ACC112 (cell line): ENCODE measurements at regions not wholly inside any gene's neighbourhood (a gene's known extent, or its start where the extent isn't known, plus 50 kb on each side); places are given as distances from the start of the nearest gene placed in this dataset.

Source experiments
- H2AFZ ChIP-seq: fragments of 200-600 bp; sonication (generic); one replicate; pipeline ENCODE4 v1.6.0; 2017; ENCODE audit warnings: antibody characterized with exemption, low read length; ENCODE audit not compliant: unreplicated experiment
- H3K27ac ChIP-seq: fragments of 200-600 bp; sonication (generic); 2 replicates; pipeline ENCODE4 v1.5.1; 2014; ENCODE audit warnings: low read depth, mild to moderate bottlenecking, antibody characterized with exemption, low read length, moderate library complexity
- H3K27me3 ChIP-seq: fragments of 200-600 bp; sonication (generic); 2 replicates; pipeline ENCODE4 v1.6.1; 2014; ENCODE audit warnings: mild to moderate bottlenecking, antibody characterized with exemption, low read length, moderate library complexity, mixed read lengths; ENCODE audit not compliant: insufficient read depth
- H3K36me3 ChIP-seq: fragments of 200-600 bp; sonication (generic); 2 replicates; pipeline ENCODE4 v1.6.1; 2016; ENCODE audit warnings: mild to moderate bottlenecking, antibody characterized with exemption, low read length, moderate library complexity, mixed read lengths; ENCODE audit not compliant: insufficient read depth
- H3K4me1 ChIP-seq: fragments of 200-600 bp; sonication (generic); one replicate; pipeline ENCODE4 v1.6.1; 2016; ENCODE audit warnings: low read length, mixed read lengths; ENCODE audit not compliant: insufficient read depth, unreplicated experiment, control insufficient read depth
- H3K4me3 ChIP-seq: fragments of 200-600 bp; sonication (generic); 2 replicates; pipeline ENCODE4 v1.5.1; 2014; ENCODE audit warnings: mild to moderate bottlenecking, low read depth, low read length
- H3K79me2 ChIP-seq: fragments of 200-600 bp; sonication (generic); one replicate; pipeline ENCODE4 v1.6.0; 2016; ENCODE audit warnings: low read length; ENCODE audit not compliant: control insufficient read depth, unreplicated experiment, insufficient read depth

DNA sequence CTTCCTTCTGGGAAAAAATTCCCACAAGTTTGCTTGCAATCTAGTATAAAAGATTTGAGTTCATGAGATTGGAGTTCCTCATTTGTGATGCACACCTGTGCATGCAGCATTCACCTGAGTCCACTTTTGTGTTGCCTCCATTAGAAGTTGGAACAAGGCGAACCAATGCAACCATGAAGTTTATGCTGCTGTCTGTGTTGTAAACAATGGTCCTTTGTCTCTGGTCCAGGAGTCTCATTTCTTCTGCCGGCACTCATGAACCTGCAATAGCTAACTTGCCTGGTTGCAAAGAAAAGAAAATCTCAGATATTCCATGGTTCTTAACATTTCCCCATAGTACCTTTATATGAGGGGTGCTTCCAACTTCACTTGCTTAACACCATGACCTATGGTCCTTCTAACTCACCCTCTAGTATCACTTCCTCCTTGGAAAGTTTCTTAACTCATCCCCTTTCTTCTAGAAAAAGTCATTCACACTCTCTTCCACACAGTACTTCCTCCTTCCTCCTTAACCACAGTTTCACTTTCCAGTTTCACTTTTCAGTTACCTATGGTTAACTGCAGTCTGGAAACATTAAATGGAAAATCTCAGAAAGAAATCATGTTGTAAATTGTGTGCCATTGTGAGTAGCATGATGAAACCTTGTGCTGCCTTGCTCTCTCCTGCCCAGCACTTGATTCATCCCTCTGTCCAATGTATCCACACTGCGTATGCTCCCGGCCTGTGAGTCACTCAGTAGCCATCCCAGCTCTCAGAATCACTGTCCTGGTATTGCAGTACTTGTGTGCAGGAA lies 128.8 kb upstream of the TRIB2 start:
- no peaks in the 10 kb centered on the region for H3K27me3 ChIP-seq
- peak overlapping the region; percentile 89 for H2AFZ ChIP-seq
- no peaks in the 10 kb centered on the region for H3K79me2 ChIP-seq
- H3K27ac ChIP-seq = peak overlapping the region; percentile 70
- peak overlapping the region; percentile 57 for H3K4me3 ChIP-seq
- peaks cover 14% of the 10 kb centered on the region for H3K4me1 ChIP-seq
- H3K36me3 ChIP-seq = no peaks in the 10 kb centered on the region

DNA sequence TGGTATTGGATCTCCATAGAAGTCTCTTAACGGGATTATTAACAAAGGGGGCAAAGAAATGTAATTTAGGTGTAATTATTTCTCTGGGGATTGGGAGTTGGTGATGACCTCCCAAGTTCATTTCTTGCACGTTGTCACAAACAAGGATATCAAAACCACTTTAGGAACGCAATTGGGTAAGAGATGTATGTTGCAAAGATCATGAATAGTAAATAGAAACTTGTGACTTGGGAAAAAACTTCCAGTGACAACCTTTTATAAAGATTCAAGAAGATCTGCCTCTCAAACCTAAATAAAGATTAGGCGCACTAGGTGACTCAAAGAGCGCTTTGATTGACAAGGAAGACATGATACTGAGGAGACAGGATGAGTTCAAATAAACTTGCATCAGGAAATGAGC lies 127.8 kb upstream of the TRIB2 start:
- Histone ChIP-seq H3K27ac (no peak overlapping the region), H3K4me3 (no peak overlapping the region), H3K27me3 (no peaks in the 10 kb centered on the region), H2AFZ (no peak overlapping the region), H3K4me1 (peaks cover 14% of the 10 kb centered on the region), H3K36me3 (no peaks in the 10 kb centered on the region), H3K79me2 (no peaks in the 10 kb centered on the region)

DNA sequence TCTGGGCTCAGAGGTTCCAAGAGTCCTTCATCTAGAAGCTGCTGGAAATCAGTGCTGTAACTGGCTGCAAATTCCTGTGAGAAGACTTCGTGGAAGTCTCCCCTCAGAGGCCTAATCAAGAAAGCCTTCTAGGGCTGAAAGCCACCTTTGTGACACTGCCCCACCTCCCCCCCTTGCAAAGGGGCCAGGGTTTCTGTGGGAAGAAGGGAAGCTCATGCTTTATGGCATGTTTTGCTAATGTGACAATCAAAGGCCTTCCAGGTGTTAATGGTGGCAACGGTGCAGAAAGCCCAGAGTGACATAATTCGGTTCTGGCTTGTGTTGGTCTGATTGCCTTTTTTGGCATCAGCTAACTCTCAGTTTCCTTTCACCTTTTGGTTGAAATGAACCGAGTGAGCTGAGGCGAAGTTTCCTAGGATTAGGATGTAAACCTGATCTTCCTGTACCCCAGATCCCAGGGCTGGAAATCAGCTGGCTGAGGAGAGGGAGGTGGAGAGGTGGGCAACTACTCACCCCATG lies 126.9 kb upstream of the TRIB2 start:
- Histone ChIP-seq H3K27ac (no peak overlapping the region), H3K4me1 (peaks cover 14% of the 10 kb centered on the region), H3K27me3 (no peaks in the 10 kb centered on the region), H3K4me3 (no peak overlapping the region), H3K79me2 (no peaks in the 10 kb centered on the region), H3K36me3 (no peaks in the 10 kb centered on the region), H2AFZ (no peak overlapping the region)

DNA sequence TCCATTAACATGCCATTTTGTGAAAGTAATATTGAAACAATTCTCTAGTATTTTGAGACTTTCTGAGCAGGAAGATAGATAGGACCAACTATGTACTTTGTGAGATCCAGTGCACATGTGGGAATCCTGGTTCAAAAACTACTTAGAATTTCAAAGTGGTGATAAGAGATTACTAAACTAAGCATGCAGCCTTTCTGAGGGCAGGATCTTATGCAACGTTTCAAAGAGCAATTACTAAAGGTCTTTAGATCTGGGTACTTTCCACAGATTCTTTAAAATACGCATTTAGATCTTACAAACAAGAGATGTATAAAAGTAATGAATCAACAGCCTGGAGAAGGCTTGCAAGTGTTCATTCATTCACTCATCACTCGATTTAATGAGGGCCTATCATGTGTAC lies 124.4 kb upstream of the TRIB2 start:
- no peaks in the 10 kb centered on the region for H3K79me2 ChIP-seq
- H3K36me3 ChIP-seq = no peaks in the 10 kb centered on the region
- H3K27me3 ChIP-seq = no peaks in the 10 kb centered on the region
- no peak overlapping the region for H2AFZ ChIP-seq
- H3K27ac ChIP-seq = no peak overlapping the region
- H3K4me3 ChIP-seq = no peak overlapping the region
- H3K4me1 ChIP-seq = peaks cover 14% of the 10 kb centered on the region

DNA sequence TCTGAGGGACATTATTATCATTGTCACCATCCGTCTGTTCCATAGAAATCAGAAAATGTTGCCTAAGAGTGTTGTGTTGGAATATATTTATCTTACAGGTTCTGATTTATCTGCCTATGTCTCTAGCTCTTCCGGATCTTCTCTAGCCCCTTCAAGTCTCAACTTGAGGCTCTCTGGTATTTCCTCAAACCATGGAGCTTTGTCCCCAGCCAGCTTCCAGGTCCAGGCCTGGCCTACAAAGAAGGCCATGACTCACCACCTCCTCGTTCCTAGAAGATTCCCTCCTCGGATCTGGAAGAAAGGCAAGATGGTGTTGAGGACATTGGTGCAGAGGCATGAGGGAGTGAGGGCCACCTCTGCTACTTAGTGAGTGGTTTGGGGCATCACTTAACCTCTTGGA lies 122.1 kb upstream of the TRIB2 start:
- no peak overlapping the region for H2AFZ ChIP-seq
- no peaks in the 10 kb centered on the region for H3K79me2 ChIP-seq
- no peaks in the 10 kb centered on the region for H3K36me3 ChIP-seq
- H3K4me1 ChIP-seq = no peaks in the 10 kb centered on the region
- H3K27me3 ChIP-seq = no peaks in the 10 kb centered on the region
- H3K4me3 ChIP-seq = no peak overlapping the region
- no peak overlapping the region for H3K27ac ChIP-seq

DNA sequence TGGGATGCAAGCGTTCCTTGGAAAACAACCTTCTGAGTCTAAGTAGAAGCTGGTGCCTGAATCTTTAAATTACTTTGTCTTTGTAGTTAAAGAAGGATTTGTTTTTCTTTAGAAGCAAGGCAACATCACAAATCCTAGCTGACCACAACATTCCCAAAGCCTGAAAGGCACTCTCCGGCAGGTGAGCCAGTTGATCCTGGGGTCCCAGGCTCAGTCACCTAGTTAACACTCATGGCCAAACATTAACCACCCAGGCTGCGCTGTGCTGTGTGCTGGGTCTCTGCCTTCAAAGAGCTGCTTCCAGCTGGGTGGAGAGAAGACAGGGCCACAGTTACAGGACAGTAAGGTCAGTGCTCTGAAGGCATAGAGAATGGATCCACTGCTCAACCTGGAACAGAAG lies 120.0 kb upstream of the TRIB2 start:
- H3K4me3 ChIP-seq = no peak overlapping the region
- no peak overlapping the region for H3K27ac ChIP-seq
- H3K36me3 ChIP-seq = no peaks in the 10 kb centered on the region
- no peaks in the 10 kb centered on the region for H3K79me2 ChIP-seq
- H2AFZ ChIP-seq = no peak overlapping the region
- no peaks in the 10 kb centered on the region for H3K4me1 ChIP-seq
- no peaks in the 10 kb centered on the region for H3K27me3 ChIP-seq

DNA sequence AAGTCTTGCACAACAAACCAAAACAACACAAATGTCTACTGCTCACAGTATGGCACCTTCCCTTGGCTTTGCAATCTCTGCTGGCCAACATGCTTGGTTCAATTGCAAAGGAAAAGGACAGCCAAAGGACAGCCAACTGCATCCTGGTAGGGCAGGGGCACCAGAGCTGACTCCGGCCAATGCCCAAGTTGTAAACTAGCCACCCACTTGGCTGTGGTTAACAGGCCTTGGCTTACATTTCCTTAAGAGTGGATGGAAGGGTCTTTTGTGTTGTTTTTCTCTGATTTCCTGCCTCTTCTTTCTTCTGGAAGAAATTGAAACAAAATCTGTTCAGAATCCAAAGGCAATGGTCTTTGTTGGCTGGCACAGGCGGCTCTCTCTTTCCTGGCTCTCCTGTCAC lies 119.1 kb upstream of the TRIB2 start:
- Histone ChIP-seq H2AFZ (no peak overlapping the region), H3K4me1 (no peaks in the 10 kb centered on the region), H3K79me2 (no peaks in the 10 kb centered on the region), H3K4me3 (no peak overlapping the region), H3K27ac (no peak overlapping the region), H3K36me3 (no peaks in the 10 kb centered on the region), H3K27me3 (no peaks in the 10 kb centered on the region)

DNA sequence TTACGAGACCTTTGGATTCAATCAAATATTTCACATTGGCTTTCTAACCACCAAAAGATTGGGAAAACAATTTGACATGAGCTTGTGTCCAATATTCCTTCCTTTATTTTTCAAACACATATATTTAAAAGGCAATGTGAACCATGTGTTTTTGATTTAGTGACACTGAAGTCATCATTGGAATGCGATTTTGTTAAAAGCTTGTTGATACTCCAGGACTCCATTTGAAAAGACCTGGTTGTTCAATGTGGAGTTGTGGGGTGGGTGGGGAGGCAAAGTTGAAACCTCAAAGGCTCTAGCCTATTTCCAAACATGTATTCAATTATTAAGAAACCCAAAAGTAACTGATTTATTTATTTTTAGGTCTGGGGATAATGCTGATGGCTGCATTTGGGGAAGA lies 114.1 kb upstream of the TRIB2 start:
- no peaks in the 10 kb centered on the region for H3K36me3 ChIP-seq
- H2AFZ ChIP-seq = no peak overlapping the region
- H3K4me3 ChIP-seq = no peak overlapping the region
- peaks cover 7% of the 10 kb centered on the region for H3K4me1 ChIP-seq
- H3K27ac ChIP-seq = no peak overlapping the region
- no peaks in the 10 kb centered on the region for H3K27me3 ChIP-seq
- H3K79me2 ChIP-seq = no peaks in the 10 kb centered on the region

DNA sequence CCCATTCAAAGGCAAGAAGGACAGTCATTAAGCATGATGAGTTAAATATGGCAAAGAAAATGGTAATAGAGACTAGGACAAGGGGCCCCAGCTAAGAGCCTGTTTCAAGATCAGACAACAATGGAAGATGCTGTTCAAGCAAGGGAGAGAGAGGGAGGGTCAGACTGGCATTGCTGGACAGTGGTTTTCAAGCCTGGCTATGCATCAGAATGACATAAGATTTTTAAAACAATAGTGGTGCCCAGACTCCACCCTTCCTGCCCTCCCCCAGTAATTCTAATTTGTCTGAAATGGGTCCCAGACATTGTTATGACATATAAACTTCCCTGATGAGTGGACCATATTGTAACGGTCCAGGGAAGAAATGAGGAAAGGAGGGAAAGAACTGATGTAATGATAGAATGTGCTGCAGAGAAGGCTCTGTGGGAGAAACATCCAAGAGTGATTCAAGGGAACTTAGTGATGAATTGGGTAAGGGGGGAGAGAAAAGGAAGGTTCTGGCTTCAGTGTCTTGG lies 112.9 kb upstream of the TRIB2 start:
- Histone ChIP-seq H3K4me1 (peaks cover 7% of the 10 kb centered on the region), H2AFZ (no peak overlapping the region), H3K4me3 (no peak overlapping the region), H3K36me3 (no peaks in the 10 kb centered on the region), H3K79me2 (no peaks in the 10 kb centered on the region), H3K27me3 (no peaks in the 10 kb centered on the region), H3K27ac (no peak overlapping the region)

DNA sequence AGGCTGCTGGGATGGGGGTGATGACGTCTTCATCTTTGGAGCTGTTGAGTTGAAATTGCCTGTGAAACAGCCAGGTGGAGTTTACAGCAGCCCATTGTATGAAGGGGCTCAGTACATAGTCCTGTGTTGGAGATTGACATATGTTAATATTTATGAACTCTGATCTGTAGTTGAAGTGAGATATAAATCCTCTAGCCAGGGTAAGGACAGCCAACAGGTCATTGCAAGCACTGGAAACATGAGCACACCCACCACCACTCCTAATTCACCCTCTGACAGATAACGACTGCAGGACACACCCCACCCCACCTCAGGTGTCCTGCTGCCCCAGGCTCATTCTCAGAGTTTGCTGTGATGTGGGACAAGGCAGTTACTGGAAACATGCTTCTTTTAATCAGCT lies 112.4 kb upstream of the TRIB2 start:
- no peak overlapping the region for H2AFZ ChIP-seq
- H3K27me3 ChIP-seq = no peaks in the 10 kb centered on the region
- H3K79me2 ChIP-seq = no peaks in the 10 kb centered on the region
- H3K4me3 ChIP-seq = no peak overlapping the region
- no peaks in the 10 kb centered on the region for H3K36me3 ChIP-seq
- H3K27ac ChIP-seq = no peak overlapping the region
- peaks cover 7% of the 10 kb centered on the region for H3K4me1 ChIP-seq

DNA sequence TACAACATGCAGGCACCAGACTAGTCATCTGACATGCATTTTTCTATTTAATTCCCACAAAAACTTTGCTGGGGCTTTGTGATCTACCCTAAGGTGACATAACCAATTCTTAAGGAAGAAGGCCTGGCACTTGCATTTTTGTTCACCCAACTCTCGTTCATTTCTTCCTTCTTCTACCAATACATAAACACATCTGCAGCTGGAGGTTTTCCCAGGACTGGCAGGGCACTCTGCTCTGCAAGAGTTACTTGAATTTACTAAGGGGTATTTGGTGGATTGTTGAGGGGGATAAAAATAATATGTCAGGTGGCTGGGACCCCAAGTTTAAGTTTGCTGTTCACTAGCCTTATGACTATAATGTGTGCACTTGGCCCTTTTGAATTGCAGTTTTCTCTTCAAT lies 111.4 kb upstream of the TRIB2 start:
- no peaks in the 10 kb centered on the region for H3K79me2 ChIP-seq

More for the DNA sequence above, 111.4 kb upstream of the TRIB2 start:
- Histone ChIP-seq H3K4me1 (peaks cover 7% of the 10 kb centered on the region), H3K27ac (no peak overlapping the region), H3K36me3 (no peaks in the 10 kb centered on the region), H2AFZ (no peak overlapping the region), H3K4me3 (no peak overlapping the region), H3K27me3 (no peaks in the 10 kb centered on the region)
